GM12878 (cell line): ENCODE measurements at regions not wholly inside any gene's neighbourhood (a gene's known extent, or its start where the extent isn't known, plus 50 kb on each side); places are given as distances from the start of the nearest gene placed in this dataset.

Experiments
- ATAC-seq: fragments of 200-7000 bp; cut with Tn5 transposase; 3 replicates; pipeline ENCODE4 v1.9.1; 2020; ENCODE audit warnings: mild to moderate bottlenecking, moderate library complexity
- BruUV-seq: library from RNA; stranded (reverse); fragments of 400-500 nt; replicated peaks from 2 replicates; lab custom pipeline; 2021; lab: Mats Ljungman, UMichigan
- CTCF ChIA-PET: fragments of 300-600 bp; sonication (Branson Sonifier 250); formaldehyde crosslinking; extraction: SDS; loops from one replicate; lab custom pipeline; 2021; ENCODE audit warnings: inconsistent platforms; lab: Yijun Ruan, JAX
- POLR2A ChIA-PET: fragments of 350-600 bp; formaldehyde crosslinking; extraction: SDS; loops from one replicate; lab custom pipeline; 2021; ENCODE audit warnings: inconsistent platforms; lab: Charles Lee
- RAD21 ChIA-PET: fragments of 300-600 bp; sonication (Branson Sonifier 250); formaldehyde crosslinking; loops from one replicate; lab custom pipeline; 2023; ENCODE audit warnings: antibody characterized with exemption; ENCODE audit not compliant: unreplicated experiment; lab: Charles Lee
- SMC1A ChIA-PET: fragments of 300-600 bp; sonication (Branson Sonifier 250); formaldehyde crosslinking; loops from one replicate; lab custom pipeline; 2023; ENCODE audit not compliant: unreplicated experiment, uncharacterized antibody; lab: Charles Lee
- DNase-seq: peaks from one replicate; pipeline ENCODE4 v3.0.0-alpha.2; 2011; ENCODE audit warnings: low read depth, low spot score
- FAIRE-seq: peaks from 3 replicates; lab custom pipeline; 2011; peaks lifted over from hg19 to GRCh38; lab: Jason Lieb, UNC
- H2AFZ ChIP-seq: 2 replicates; pipeline ENCODE4 v1.6.0; 2011; ENCODE audit warnings: low read depth, low read length, control low read depth; ENCODE audit not compliant: control insufficient read depth
- H3K27ac ChIP-seq: 2 replicates; pipeline ENCODE4 v1.5.1; 2011; ENCODE audit warnings: control low read depth; ENCODE audit not compliant: control insufficient read depth, insufficient read depth
- H3K27me3 ChIP-seq, 2 experiments: replicated peaks in 1 of 2; 2 replicates each; pipeline versions ENCODE4 v1.6.0 to v1.6.1; 2011; ENCODE audit warnings: low read length in 1 of 2; ENCODE audit not compliant: control insufficient read depth in 2 of 2, insufficient read depth in 2 of 2
- H3K36me3 ChIP-seq, 2 experiments: 2 replicates each; pipeline ENCODE4 v1.5.1; 2011; ENCODE audit warnings: low read length in 1 of 2; ENCODE audit not compliant: control insufficient read depth in 2 of 2, insufficient read depth in 2 of 2
- H3K4me1 ChIP-seq: 2 replicates; pipeline ENCODE4 v1.6.1; 2011; ENCODE audit warnings: mild to moderate bottlenecking, low read length, moderate library complexity, mixed read lengths; ENCODE audit not compliant: control insufficient read depth, insufficient read depth
- H3K4me2 ChIP-seq: 2 replicates; pipeline ENCODE4 v1.6.0; 2011; ENCODE audit warnings: control low read depth; ENCODE audit not compliant: control insufficient read depth, insufficient read depth
- H3K4me3 ChIP-seq: fragments of 200-600 bp; sonication (generic); 2 replicates; pipeline ENCODE4 v1.5.1; 2016
- H3K79me2 ChIP-seq: 2 replicates; pipeline ENCODE4 v1.6.0; 2011; ENCODE audit warnings: low read length; ENCODE audit not compliant: control insufficient read depth, insufficient read depth
- H3K9ac ChIP-seq: 2 replicates; pipeline ENCODE4 v1.8.0; 2011; ENCODE audit warnings: low read length, control low read depth, mixed read lengths; ENCODE audit not compliant: control insufficient read depth, insufficient read depth
- H3K9me3 ChIP-seq: replicated peaks from 3 replicates; pipeline ENCODE4 v1.5.1; 2011; ENCODE audit warnings: mild to moderate bottlenecking, low read length; ENCODE audit not compliant: control insufficient read depth, insufficient read depth
- H4K20me1 ChIP-seq: 2 replicates; pipeline ENCODE4 v1.6.0; 2011; ENCODE audit not compliant: control insufficient read depth, insufficient read depth
- BACH1 ChIP-seq: fragments of 450-650 bp; IDR thresholded peaks from 2 replicates; pipeline ENCODE4 v1.6.1; 2017; ENCODE audit warnings: mild to moderate bottlenecking, borderline replicate concordance
- DPF2 ChIP-seq: fragments of 450-650 bp; IDR thresholded peaks from 2 replicates; pipeline ENCODE4 v1.6.1; 2017; ENCODE audit warnings: mild to moderate bottlenecking
- GATAD2B ChIP-seq: fragments of 450-650 bp; conservative IDR thresholded peaks from 2 replicates; pipeline ENCODE4 v1.6.1; 2017; ENCODE audit warnings: low read depth, mild to moderate bottlenecking, moderate library complexity
- HCFC1 ChIP-seq: fragments of 150-350 bp; IDR thresholded peaks from 2 replicates; pipeline ENCODE4 v1.6.1; 2014; ENCODE audit warnings: low read length
- MTA2 ChIP-seq: fragments of 450-650 bp; IDR thresholded peaks from 2 replicates; pipeline ENCODE4 v1.6.1; 2016; ENCODE audit warnings: low read depth, mild to moderate bottlenecking, moderate library complexity
- MYC ChIP-seq: IDR thresholded peaks from 2 replicates; pipeline ENCODE4 v1.6.1; 2011; ENCODE audit warnings: mild to moderate bottlenecking, low read length, moderate library complexity, inconsistent platforms; ENCODE audit not compliant: insufficient read depth, insufficient replicate concordance, insufficient read length, severe bottlenecking
- NBN ChIP-seq: fragments of 450-650 bp; IDR thresholded peaks from 2 replicates; pipeline ENCODE4 v1.6.1; 2016
- NFYA ChIP-seq: IDR thresholded peaks from 2 replicates; pipeline ENCODE4 v1.6.1; 2011; ENCODE audit warnings: low read depth, mild to moderate bottlenecking, low read length, improper control_type of control experiment, borderline replicate concordance
- NKRF ChIP-seq: fragments of 450-650 bp; conservative IDR thresholded peaks from 2 replicates; pipeline ENCODE4 v1.6.1; 2017; ENCODE audit warnings: mild to moderate bottlenecking, moderate library complexity
- RB1 ChIP-seq: fragments of 450-650 bp; formaldehyde crosslinking; IDR thresholded peaks from 2 replicates; pipeline ENCODE4 v1.6.1; 2017; ENCODE audit warnings: mild to moderate bottlenecking, borderline replicate concordance
- RFX5 ChIP-seq: IDR thresholded peaks from 2 replicates; pipeline ENCODE4 v1.6.1; 2011; ENCODE audit warnings: low read depth, low read length, improper control_type of control experiment
- SMAD1 ChIP-seq: fragments of 450-650 bp; IDR thresholded peaks from 2 replicates; pipeline ENCODE4 v1.6.1; 2018; ENCODE audit warnings: mild to moderate bottlenecking, low read depth; ENCODE audit not compliant: partially characterized antibody
- WGBS: methylation state at CpG from one replicate; pipeline ENCODE4 v1.1.6; 2016; ENCODE audit warnings: low lambda C conversion rate; ENCODE audit not compliant: insufficient replicate concordance, insufficient coverage; ENCODE audit errors: missing lambda C conversion rate; 5-methylcytosine and 5-hydroxymethylcytosine counted together
- in situ Hi-C: fragments of 300-500 bp; cut with MboI; formaldehyde crosslinking; loops from 9 replicates; pipeline ENCODE4 v1.14.3; 2018; ENCODE audit warnings: mixed read lengths
- intact Hi-C: fragments of 100-400 bp; cut with micrococcal nuclease; formaldehyde crosslinking; loops from one replicate; pipeline ENCODE4 v1.14.2; 2022; ENCODE audit not compliant: unreplicated experiment
- TF ChIP-seq, protein P1 (sequence below): IDR thresholded peaks from 2 replicates; pipeline ENCODE4 v1.6.1; 2011; ENCODE audit warnings: low read depth, mild to moderate bottlenecking, low read length, moderate library complexity, borderline replicate concordance; ENCODE audit errors: extremely low read depth

DNA sequence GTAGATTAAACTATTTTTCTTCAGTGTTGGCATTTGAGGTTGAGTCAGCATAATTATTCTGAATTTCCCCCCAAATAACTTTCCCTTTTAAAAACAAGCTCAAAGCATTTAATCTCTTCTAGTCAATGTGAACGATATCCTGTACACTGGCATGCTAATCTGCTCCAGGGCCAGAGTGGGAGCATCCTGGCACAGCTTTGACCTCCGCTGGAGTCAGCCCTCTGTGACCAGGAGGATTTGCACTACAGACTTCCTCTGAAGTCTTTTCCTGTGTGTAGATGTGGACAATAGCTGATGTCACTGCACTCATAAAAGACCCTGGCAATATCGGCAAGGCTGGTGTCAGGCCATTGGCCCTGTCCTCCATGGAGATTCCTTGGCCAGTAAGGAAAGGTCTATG lies 340.2 kb downstream of the CDC14C start:
- H3K36me3 ChIP-seq, result no peaks in the 10 kb centered on the region
- no peaks in the 10 kb centered on the region for H3K4me1 ChIP-seq
- H3K9ac ChIP-seq, result no peak overlapping the region
- ChIA-PET CTCF (interaction anchor here (1.5 kb wide), 1 partner anchor 10 kb away, joined by 4 read pairs; no protein-coding TSS in a partner anchor), RAD21 (no interaction called here), SMC1A (no interaction called here), POLR2A (no interaction called here)
- TF ChIP-seq MTA2 (no peak), NBN (no peak), GATAD2B (no peak), BACH1 (no peak), DPF2 (no peak), RB1 (no peak), NKRF (no peak), NFYA (no peak), HCFC1 (no peak), RFX5 (no peak), MYC (no peak), SMAD1 (no peak)
- TF ChIP-seq, protein P1, sequence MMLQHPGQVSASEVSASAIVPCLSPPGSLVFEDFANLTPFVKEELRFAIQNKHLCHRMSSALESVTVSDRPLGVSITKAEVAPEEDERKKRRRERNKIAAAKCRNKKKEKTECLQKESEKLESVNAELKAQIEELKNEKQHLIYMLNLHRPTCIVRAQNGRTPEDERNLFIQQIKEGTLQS, result no peak
- intact Hi-C loops, result no loop called here
- no peaks in the 10 kb centered on the region for H3K27me3 ChIP-seq
- ATAC-seq (no peak), DNase-seq (no peak), FAIRE-seq (no peak)
- no peaks in the 10 kb centered on the region for H3K79me2 ChIP-seq
- H3K4me2 ChIP-seq, result no peak overlapping the region
- BruUV-seq, result no TSS peak
- 0% methylated on average over 3 of the region's 3 CpGs for WGBS
- no peaks in the 10 kb centered on the region for H3K9me3 ChIP-seq
- no peaks in the 10 kb centered on the region for H4K20me1 ChIP-seq
- in situ Hi-C loops, result no loop called here
- no peak overlapping the region for H2AFZ ChIP-seq
- H3K4me3 ChIP-seq, result no peak overlapping the region
- no peak overlapping the region for H3K27ac ChIP-seq
